Activated CD8-positive, alpha-beta memory T cell treated with anti-CD3 and anti-CD28 coated beads, Interleukin-2, amount 50 U/mL, for 24 hours (primary cell): ENCODE measurements at regions not wholly inside any gene's neighbourhood (a gene's known extent, or its start where the extent isn't known, plus 50 kb on each side); places are given as distances from the start of the nearest gene placed in this dataset.
"Not testable (repeated sequence)": the region's sequence is repeated elsewhere in the genome, so short reads cannot be mapped to it uniquely, and the experiment has no call there.

ENCODE experiments used
- DNase-seq: peaks from one replicate; pipeline ENCODE4 v3.0.0-alpha.2; 2020; ENCODE audit errors: extremely low read depth

DNA sequence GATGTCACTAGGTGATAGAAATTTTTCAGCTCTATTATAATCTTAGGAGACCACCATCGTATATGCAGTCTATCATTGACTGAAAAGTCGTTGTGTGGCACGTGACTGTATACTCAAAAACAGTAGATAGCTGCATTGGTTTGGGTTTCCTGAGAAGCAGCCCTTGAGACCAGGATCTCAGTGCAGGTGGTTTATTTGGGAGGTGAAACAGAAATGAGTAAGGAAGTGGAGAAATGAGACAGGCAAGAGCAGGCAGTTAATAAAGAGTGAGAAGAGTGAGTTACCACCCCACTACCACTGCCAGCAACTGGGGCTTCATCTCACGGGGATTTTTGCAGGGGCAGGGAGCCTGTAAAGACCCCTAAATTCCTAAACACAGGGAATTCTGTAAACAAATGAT is 221.0 kb downstream of the SHQ1 start:
- no peak for DNase-seq

DNA sequence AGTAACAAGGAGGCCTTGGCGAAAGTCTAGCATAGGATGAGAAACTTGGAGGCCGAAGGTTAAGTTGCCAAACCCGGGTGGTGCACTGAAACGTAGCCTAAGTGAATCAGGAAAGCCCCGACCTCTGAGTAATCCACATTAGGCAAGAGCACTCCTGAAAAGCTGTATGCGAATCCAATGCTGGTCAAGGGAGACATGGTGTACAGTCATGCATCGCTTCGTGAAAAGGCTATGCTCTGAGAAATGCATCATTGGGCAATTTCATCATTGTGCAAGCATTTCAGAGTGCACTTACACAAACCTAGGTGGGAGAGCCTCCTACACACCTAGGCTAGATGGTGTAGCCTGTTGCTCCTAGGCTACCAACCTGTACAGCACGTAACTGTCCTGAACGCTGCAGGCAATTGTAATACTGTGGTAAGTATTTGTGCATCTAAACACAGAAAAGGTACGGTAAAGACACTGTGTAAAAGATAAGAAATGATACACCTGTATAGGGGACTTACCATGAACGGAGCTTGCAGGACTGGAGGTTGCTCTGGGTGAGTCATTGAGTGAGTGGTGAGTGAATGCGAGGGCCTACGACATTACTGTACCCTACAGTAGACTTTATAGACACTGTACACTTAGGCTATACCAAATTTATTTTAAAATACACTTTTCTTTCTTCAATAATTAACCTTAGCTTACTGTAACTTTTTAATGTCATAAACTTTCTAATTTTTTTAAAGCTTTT is 222.5 kb downstream of the SHQ1 start:
- no peak for DNase-seq

DNA sequence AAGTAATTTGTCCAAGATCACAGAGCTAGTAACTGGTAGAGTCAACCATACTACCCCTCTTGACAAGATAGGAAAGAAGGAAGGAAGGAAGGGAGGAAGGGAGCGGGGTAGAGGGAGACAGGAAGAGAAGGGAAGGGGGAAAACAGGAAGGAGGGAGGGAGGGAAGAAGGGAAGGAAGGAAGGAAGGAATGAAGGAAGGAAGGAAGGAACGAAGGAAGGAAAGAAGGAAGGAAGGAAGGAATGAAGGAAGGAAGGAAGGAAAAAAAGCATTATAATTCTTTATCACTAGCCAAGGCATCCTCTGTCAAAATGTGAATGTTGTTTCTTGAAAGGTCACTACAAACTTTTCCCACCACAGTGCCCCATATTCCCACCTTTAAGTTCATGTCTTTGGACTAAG is 223.6 kb downstream of the SHQ1 start:
- DNase-seq, result no peak

DNA sequence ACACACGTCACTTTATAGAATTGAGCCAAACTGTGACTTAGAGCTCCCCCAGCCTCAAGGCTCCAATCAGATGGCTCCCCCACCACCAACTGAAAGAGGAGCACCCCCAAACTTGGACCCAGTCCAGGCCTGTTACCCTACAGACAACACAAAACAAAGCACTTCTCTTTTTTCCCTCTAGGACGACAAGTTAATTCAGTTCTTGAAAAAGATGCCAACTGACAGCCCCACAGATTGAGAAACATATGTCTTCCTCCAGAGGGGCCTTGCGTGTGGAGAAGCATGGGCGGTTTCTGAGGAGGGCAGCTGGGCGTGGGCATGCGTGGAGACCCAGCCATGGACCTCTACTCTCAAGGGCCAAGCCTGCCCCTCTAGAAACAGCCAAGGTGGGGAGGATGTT is 229.5 kb downstream of the SHQ1 start:
- no peak for DNase-seq

DNA sequence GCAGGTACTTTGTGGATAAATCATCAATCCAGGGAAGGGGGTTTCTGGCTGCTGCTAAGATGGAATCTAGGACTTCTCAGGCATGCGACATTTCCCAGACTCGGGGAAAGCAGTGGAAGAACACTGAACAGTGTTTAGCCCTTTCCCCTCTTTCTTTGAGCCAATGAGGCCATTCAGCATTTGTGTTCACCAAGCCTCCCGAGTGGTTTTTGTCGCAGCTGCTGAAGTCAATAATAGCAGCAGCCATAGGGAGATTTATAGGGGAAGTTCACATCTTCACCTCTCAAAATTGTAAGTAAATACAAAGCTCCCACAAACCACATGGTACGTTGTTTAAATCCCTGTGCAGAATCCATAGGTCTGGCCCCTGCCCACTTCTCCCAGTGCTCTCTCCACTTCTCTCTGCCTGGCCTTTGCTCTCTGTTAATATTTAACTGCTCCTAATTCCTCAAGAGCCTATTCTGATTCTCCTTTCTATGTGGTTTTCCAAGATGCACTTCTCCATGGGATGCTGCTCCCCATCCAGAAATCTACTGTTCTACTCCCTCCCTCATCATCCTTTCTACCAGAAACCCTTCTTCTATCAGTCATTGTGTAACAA is 230.7 kb downstream of the SHQ1 start:
- no peak for DNase-seq

DNA sequence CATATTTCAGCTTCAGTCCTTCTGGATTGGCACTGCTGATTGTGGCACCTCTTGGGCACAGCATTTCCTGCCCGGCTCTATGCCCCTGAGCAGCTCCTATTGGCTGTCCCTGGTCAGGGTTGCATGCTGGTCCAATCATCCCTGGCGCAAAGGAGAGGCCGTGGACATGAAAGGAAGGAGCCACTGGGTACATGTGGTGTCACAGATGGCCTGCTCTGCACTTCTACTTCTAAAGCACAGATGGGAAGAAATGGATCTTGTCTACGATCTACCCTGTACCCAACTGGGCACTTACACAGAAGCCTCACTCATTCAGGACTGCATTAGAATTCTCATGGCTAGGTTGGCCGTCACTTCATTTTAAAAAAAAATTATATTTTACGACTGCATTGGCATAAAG is 232.5 kb downstream of the SHQ1 start:
- no peak for DNase-seq

DNA sequence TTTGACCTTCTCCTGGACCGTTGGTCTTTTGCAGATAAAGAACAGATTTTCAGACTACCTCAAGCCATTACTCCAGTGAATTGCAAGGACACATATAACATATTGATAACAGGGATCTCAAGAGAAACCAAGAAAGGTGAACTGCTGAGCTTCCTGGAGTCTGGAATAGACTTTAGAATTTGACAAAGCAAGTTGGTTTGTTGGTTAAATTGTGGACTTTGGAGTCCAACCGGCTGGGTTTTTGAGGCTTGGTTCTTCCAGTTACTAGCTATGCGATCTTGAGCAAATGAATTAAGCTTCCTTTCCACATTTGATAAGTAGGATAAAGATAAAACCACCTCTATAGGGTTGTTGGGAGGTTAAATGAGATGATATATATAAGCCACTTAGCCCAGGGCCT is 233.1 kb downstream of the SHQ1 start:
- no peak for DNase-seq

DNA sequence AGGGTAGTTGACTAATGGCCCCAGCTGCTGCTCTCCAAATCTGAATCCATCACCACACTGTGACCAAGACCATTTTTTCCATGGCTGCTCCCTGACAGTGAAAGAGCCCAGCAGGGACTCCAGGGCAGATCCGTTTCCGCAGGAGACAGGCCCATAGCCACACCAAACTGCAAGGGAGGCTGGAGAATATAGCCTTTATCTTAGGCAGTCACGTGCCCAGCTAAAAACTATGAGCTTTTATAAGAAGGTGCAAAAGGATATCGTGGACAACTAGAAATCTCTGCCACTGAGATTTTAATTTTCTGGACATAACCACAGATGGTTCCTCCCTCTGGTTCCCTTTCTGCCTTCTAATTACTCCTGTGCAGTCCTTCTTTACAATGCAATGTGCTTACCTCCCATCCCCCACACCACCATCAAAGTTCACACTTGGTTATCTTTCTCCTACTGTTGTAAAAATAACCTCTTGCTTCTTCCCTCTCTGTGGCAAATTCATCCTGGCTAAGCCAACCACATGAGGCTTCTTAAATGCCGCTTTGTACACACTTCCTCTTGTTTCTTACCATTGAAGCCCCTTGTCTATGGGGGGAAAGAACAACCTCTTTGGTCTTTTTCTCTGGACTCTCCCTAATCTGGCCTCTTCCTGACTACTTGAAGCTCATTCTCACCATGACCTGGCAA is 233.7 kb downstream of the SHQ1 start:
- no peak for DNase-seq

DNA sequence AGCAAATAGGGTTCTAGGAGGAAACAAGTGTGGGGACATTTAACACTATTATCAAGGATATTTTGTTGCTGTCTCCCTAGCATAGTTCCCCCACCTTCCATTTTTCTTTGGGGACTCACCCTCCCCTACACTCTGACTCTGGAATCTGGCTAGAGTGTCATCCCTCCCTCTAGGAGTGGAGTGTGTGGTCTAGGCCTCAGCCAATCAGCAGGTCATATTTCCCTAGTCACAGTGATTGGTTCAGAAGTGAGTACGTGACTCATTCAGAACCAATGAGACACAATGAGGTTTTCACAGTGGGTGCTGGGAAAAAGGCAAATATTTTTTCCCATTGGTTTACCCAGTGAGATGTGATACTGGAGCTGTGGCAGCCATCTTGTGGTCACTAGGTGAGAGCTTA is 234.4 kb downstream of the SHQ1 start:
- DNase-seq, result no peak

DNA sequence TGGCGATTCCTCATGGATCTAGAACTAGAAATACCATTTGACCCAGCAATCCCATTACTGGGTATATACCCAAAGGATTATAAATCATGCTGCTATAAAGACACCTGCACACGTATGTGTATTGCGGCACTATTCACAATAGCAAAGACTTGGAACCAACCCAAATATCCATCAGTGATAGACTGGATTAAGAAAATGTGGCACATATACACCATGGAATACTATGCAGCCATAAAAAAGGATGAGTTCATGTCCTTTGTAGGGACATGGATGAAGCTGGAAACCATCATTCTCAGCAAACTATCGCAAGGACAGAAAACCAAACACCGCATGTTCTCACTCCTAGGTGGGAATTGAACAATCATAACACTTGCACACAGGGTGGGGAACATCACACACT is 239.1 kb downstream of the SHQ1 start:
- not testable (repeated sequence) for DNase-seq

DNA sequence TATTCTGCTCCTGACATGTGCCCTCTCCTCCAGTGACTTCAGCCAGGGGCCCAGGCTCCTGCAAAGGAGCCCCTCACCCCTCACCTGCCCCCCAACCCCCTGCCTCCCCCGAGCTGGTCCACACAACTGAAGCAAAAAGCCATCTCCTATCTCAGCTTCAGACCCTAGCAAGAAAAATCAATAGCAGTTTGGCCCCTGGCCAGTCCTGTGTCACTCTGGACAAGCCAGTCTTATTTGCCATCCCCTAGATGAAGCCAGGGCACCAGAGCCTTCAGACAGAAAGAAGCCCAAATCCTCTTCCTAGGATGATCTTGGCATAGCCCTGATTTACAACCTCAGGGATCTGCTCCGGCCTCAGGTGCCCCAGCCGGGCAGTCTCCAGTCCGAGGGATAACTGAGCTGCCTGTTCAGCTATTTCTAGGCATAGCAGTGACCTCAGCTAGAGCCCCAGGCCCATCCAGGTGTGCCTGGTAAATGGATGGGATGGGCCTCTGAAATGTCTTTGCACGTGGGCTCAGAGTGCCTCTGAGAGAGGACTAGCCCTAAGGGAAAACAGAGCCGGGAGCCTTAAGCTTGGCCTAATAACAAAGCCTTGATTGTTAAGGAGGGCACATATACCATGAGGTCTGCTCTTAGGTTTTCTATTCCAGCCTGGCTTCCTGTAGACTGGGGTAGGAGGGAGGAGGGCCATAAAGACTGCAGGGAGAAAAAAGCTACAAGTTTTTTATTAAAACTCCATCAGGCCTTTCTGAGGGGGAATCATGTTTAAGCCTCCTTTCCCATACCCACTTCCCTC is 242.0 kb downstream of the SHQ1 start:
- no peak for DNase-seq

DNA sequence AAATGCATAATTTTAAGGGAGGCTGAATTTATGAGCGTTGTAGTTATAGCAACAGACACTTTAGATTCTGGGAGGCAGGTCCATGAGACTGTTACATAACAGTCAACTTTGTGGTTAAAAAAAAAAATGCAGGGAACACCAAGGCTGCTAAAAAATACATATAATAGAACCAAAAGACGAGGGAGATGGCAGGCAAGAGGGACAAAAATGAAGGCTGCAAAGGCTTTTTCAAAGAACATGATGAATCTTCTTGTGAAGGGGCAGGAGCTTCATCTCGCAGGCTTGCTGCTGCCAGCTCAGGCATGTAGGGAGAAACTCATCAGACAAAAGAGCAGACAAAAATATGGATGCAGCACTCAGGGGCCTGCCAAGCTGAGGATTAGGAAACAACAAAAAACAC is 243.9 kb downstream of the SHQ1 start:
- DNase-seq, result no peak

DNA sequence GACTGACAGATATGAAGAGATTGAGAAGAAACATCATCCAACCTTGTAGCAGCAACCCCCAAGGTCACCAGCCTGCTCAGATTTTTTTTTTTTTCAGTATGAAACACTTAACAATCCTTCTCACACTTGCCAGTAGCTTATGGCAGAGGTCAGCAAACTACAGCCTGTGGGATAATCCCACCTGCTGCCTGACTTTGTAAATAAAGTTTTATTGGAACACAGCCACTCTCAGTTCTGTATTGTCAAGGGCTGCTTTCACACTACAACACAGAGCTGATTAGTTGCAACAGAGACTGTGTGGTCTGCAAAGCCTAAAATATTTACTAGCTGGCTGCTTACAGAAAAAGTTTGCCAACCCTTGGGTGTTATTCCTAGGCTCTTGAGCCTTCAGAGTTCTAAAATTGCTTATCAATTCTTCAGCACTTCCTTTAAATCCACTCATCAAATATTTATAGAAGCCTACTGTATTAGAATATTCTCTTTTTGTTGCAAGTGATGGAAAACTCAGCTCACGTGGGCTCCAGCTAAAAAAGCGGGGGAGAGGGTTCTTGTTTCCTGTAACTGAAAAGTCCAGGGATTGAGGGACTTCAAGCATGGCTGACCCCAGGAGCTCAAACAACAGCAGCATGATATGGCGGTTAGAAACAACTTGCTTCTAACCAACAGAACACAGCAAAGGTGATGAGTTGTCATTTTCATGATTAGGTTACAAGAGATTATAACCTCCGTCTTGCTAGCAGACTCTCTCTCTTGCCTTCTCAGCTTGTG is 246.1 kb downstream of the SHQ1 start:
- no peak for DNase-seq

DNA sequence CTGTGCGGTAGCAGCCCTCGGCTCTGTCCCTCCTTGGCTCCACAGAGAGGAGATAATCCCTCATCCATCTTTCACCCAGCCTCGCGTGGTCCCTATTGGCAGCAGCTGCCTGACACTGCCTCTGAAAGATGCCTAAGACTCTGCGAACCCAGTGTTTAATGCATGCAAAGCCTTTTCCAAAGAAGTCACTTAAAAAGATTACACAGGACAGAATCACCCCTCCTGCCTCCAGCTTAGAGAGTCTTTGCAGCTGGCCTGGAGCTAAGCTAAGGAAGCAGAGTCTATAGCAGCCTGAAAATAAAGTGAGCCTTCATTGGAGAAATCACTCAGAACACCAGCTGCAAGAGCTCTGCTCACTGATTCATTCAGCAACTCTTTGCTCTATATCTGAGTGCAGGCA is 247.2 kb downstream of the SHQ1 start:
- DNase-seq, result no peak

DNA sequence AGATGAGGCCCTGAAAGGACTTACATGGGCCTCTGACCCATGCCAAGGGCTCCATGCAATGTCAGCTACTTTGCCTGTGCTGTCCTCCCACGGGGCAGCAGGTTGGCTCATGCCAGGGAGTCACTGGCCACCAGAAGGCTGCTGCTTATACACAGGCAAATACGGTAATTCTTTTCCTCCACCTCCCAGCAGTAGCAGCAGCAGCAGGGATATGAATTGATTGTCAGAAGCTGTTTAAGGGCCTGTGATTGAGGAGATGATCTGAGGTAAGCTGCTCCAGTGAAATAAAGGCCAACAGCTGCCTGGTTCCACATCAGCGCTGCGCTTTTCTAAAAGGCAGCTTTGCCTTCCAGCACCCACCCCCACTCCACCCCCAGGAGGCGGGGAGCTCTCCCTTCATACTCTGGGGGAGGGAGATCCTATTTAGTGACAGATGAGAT is 250.5 kb downstream of the SHQ1 start:
- DNase-seq, result no peak

DNA sequence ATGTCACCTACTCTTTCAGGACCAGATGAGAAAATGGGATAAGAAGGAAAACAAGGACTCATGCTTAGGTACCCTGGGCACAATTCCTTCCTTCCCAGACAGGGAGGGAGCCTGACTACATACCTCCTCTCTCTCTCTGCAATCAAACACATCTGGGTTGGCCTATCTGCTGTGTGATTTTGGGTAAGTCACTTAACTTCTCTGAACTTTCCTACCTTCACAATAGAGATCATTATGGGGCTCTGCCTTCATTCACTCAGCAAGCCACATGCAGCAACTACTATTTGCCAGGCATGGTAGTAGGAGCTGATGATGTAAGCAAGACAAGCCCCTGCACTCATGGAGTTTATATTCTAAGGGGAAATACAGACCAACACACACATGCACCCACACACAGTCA is 251.2 kb downstream of the SHQ1 start:
- no peak for DNase-seq

DNA sequence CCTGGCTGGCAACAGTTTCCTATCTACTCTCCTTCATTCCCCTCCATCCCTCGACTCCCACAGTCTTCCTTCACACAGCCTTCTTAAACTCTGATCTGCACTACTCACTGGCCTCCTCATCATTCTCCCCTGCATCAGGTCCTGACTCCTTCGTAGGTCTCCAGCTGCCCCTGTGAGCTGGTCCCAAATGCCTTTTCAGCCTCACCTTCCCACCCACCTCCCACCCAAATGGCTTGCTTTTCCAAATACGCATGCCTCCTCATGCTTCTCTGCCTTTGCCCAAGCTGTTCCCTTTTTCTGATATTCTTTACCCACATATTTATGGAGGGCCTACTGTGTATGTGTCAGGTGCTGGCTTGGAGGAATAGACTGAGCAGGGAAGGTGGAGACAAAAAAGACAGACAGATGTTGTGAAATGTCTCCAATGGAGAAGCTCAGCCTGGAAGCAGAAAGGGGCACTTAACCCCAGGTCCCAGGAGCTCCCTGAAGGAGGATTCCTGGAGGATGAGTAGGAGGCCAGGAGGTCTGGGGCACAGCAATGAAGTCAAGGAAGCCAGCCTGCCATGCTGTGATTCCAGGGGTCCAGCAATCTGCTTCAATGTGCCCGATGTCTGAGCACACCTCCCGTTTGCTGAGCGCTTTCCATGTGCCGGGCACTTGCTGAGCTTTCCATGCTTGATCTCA is 252.2 kb downstream of the SHQ1 start:
- DNase-seq, result no peak

DNA sequence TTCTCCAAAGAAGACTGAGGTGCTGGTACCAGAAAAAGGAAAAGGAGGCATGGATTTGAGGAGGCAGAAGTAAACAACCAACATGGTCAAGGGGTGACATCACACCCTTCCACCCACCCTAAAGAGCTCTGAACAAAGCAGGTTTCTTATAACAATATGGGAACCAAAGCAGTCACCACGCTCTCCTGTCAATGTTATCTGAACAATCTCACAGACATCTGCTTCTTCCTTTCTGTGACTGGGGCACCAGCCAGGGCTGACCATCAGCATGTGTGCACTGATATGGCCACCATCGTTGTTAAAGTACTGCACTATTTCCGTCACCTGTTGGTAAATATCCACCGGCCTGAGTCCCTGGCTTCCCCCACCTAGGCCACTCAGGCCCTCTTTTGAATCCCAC is 252.9 kb downstream of the SHQ1 start:
- DNase-seq, result no peak

DNA sequence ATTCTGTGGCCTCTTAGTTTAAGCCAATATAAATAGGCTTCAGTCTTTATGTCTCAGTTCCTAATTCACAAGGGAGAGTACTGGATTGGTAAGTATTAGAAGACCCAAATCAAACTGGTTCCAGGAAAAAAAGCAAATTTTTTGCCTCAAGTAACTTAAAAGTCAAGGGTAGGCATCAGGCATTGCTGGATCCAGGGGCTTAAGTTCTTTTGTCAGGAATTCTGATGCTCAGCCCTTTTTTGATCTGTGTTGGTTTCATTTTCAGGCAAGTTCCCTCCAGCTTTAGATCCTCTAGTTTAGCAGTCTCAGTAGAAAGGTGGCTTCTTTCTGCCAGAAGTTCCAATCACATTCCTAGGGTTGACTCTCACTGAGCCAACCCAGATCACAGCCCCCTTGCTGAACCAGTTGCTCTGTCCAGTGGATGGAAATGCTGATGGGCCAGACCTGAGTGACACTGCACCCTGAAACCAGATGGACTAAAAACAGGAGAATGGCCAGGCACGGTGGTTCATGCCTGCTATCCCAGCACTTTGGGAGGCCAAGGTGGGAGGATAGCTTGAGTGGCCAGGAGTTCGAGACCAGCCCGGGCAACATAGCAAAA is 253.5 kb downstream of the SHQ1 start:
- DNase-seq, result no peak

DNA sequence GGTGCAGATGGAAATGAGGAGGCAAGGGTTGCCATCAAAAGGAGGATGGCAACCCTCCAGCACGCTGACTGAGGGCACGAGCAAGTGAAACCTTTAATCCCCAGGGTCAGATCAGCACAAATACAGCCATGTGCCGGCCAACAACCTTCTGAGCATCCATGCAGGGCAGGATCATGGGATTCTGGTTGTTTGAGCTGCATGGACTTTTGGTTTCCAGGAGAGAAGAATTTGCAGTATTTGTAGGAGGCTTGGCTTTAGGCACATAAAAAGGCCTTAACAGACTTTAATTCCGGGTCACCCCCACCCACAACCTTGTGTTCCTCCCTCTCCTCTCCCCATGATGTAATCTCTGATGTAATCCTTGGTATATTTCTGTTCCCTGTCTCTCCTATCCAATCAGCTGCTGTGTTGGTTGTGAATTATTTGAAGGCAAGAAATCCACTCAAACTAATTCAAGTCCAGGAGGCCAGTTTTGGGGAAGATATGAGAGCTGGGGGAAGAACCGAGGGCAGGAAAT is 254.3 kb downstream of the SHQ1 start:
- DNase-seq, result no peak
